Muscle layer of colon (tissue), 2 donors: ENCODE measurements at regions not wholly inside any gene's neighbourhood (a gene's known extent, or its start where the extent isn't known, plus 50 kb on each side); places are given as distances from the start of the nearest gene placed in this dataset.

Source experiments
- H3K27ac ChIP-seq: one replicate; pipeline ENCODE4 v1.7.0; 2013; ENCODE audit warnings: low read depth, mild to moderate bottlenecking, low read length, moderate library complexity
- H3K27me3 ChIP-seq, 2 donors: one replicate each; pipeline ENCODE4 v1.7.0; 2013; ENCODE audit warnings: low read length in 2 of 2, mild to moderate bottlenecking in 2 of 2; ENCODE audit not compliant: insufficient read depth in 2 of 2, control insufficient read depth in 1 of 2
- H3K36me3 ChIP-seq: one replicate; pipeline ENCODE4 v1.7.0; 2013; ENCODE audit warnings: mild to moderate bottlenecking, low read length; ENCODE audit not compliant: insufficient read depth
- H3K4me1 ChIP-seq: one replicate; pipeline ENCODE4 v1.7.0; 2013; ENCODE audit warnings: mild to moderate bottlenecking, low read length; ENCODE audit not compliant: insufficient read depth
- H3K4me3 ChIP-seq, 2 donors: one replicate each; pipeline ENCODE4 v1.7.0; 2013; ENCODE audit warnings: low read length in 2 of 2, low read depth in 1 of 2, mild to moderate bottlenecking in 1 of 2, moderate library complexity in 1 of 2
- H3K9ac ChIP-seq: one replicate; pipeline ENCODE4 v1.7.0; 2013; ENCODE audit warnings: low read length
- H3K9me3 ChIP-seq: one replicate; pipeline ENCODE4 v1.7.0; 2013; ENCODE audit warnings: mild to moderate bottlenecking, low read length
- donor health status: abdominal sarcoma.
- donor health status: Adenocarcinoma of cecum.

- H3K36me3 ChIP-seq: no peaks in the 10 kb centered on the region
- H3K4me1 ChIP-seq: no peaks in the 10 kb centered on the region
- H3K27me3 ChIP-seq: no peaks in the 10 kb centered on the region
- no peak overlapping the region for H3K27ac ChIP-seq
- no peak overlapping the region for H3K9ac ChIP-seq
- H3K4me3 ChIP-seq: no peak overlapping the region
- no peaks in the 10 kb centered on the region for H3K9me3 ChIP-seq
Observed at GRCh38 chr15:87639305-87640011, 617.1 kb downstream of the NTRK3 start.

- Histone ChIP-seq H3K9ac (no peak overlapping the region), H3K27me3 (no peaks in the 10 kb centered on the region), H3K27ac (no peak overlapping the region), H3K36me3 (no peaks in the 10 kb centered on the region), H3K4me1 (no peaks in the 10 kb centered on the region), H3K4me3 (no peak overlapping the region), H3K9me3 (no peaks in the 10 kb centered on the region)
Observed at GRCh38 chr15:87638554-87639083, 617.9 kb downstream of the NTRK3 start.

- Histone ChIP-seq H3K9me3 (no peaks in the 10 kb centered on the region), H3K27ac (no peak overlapping the region), H3K36me3 (no peaks in the 10 kb centered on the region), H3K4me3 (no peak overlapping the region), H3K27me3 (no peaks in the 10 kb centered on the region), H3K9ac (no peak overlapping the region), H3K4me1 (peaks cover 4% of the 10 kb centered on the region)
Observed at GRCh38 chr15:87634361-87634760, 622.2 kb downstream of the NTRK3 start.

- H3K27ac ChIP-seq: no peak overlapping the region
Observed at GRCh38 chr15:87633525-87633924, 623.0 kb downstream of the NTRK3 start.

GRCh38 chr15:87632364-87632763 lies 624.2 kb downstream of the NTRK3 start:
- Histone ChIP-seq H3K4me3 (no peak overlapping the region), H3K27me3 (no peaks in the 10 kb centered on the region), H3K27ac (no peak overlapping the region), H3K36me3 (no peaks in the 10 kb centered on the region), H3K9ac (no peak overlapping the region), H3K4me1 (peaks cover 9% of the 10 kb centered on the region), H3K9me3 (no peaks in the 10 kb centered on the region)

More at GRCh38 chr15:87633525-87633924, 623.0 kb downstream of the NTRK3 start:
- Histone ChIP-seq H3K4me3 (no peak overlapping the region), H3K27me3 (no peaks in the 10 kb centered on the region), H3K9ac (no peak overlapping the region), H3K36me3 (no peaks in the 10 kb centered on the region), H3K9me3 (no peaks in the 10 kb centered on the region), H3K4me1 (peaks cover 9% of the 10 kb centered on the region)

GRCh38 chr15:87631775-87632174 lies 624.8 kb downstream of the NTRK3 start:
- no peak overlapping the region for H3K27ac ChIP-seq
- no peaks in the 10 kb centered on the region for H3K27me3 ChIP-seq
- H3K4me3 ChIP-seq: no peak overlapping the region
- no peaks in the 10 kb centered on the region for H3K36me3 ChIP-seq
- peaks cover 9% of the 10 kb centered on the region for H3K4me1 ChIP-seq
- no peak overlapping the region for H3K9ac ChIP-seq
- H3K9me3 ChIP-seq: no peaks in the 10 kb centered on the region

GRCh38 chr15:87631093-87631492 lies 625.4 kb downstream of the NTRK3 start:
- H3K9ac ChIP-seq: no peak overlapping the region
- H3K4me1 ChIP-seq: peaks cover 9% of the 10 kb centered on the region
- H3K4me3 ChIP-seq: no peak overlapping the region
- no peaks in the 10 kb centered on the region for H3K36me3 ChIP-seq
- H3K27me3 ChIP-seq: no peaks in the 10 kb centered on the region
- no peaks in the 10 kb centered on the region for H3K9me3 ChIP-seq
- no peak overlapping the region for H3K27ac ChIP-seq

GRCh38 chr15:87628311-87628710 lies 628.2 kb downstream of the NTRK3 start:
- no peaks in the 10 kb centered on the region for H3K27me3 ChIP-seq
- no peak overlapping the region for H3K27ac ChIP-seq
- H3K9me3 ChIP-seq: no peaks in the 10 kb centered on the region
- H3K4me1 ChIP-seq: peaks cover 9% of the 10 kb centered on the region
- H3K9ac ChIP-seq: no peak overlapping the region
- H3K4me3 ChIP-seq: no peak overlapping the region
- no peaks in the 10 kb centered on the region for H3K36me3 ChIP-seq

GRCh38 chr15:87626860-87627259 lies 629.7 kb downstream of the NTRK3 start:
- H3K27me3 ChIP-seq: no peaks in the 10 kb centered on the region
- H3K9me3 ChIP-seq: no peaks in the 10 kb centered on the region
- no peak overlapping the region for H3K4me3 ChIP-seq
- H3K36me3 ChIP-seq: no peaks in the 10 kb centered on the region
- peaks cover 9% of the 10 kb centered on the region for H3K4me1 ChIP-seq
- no peak overlapping the region for H3K27ac ChIP-seq
- H3K9ac ChIP-seq: no peak overlapping the region

- H3K36me3 ChIP-seq: no peaks in the 10 kb centered on the region
- no peak overlapping the region for H3K4me3 ChIP-seq
- no peak overlapping the region for H3K9ac ChIP-seq
- no peak overlapping the region for H3K27ac ChIP-seq
- no peaks in the 10 kb centered on the region for H3K9me3 ChIP-seq
- H3K27me3 ChIP-seq: no peaks in the 10 kb centered on the region
- peaks cover 7% of the 10 kb centered on the region for H3K4me1 ChIP-seq
Observed at GRCh38 chr15:87623832-87624231, 632.7 kb downstream of the NTRK3 start.

GRCh38 chr15:87620393-87620792 lies 636.1 kb downstream of the NTRK3 start:
- Histone ChIP-seq H3K36me3 (no peaks in the 10 kb centered on the region), H3K9ac (no peak overlapping the region), H3K9me3 (no peaks in the 10 kb centered on the region), H3K27ac (no peak overlapping the region), H3K4me1 (peaks cover 12% of the 10 kb centered on the region), H3K27me3 (no peaks in the 10 kb centered on the region), H3K4me3 (no peak overlapping the region)
